Neural progenitor cell (in vitro differentiated cells): ENCODE measurements at regions not wholly inside any gene's neighbourhood (a gene's known extent, or its start where the extent isn't known, plus 50 kb on each side); places are given as distances from the start of the nearest gene placed in this dataset.

ENCODE experiments used
- DNase-seq: peaks from one replicate; pipeline ENCODE4 v3.0.0-alpha.2; 2016; ENCODE audit warnings: low spot score
- H2AFZ ChIP-seq: fragments of 200-600 bp; sonication (generic); replicated peaks from 2 replicates; pipeline ENCODE4 v1.6.1; 2016; ENCODE audit warnings: antibody characterized with exemption
- H3F3A ChIP-seq: fragments of 200-600 bp; sonication (generic); 2 replicates; pipeline ENCODE4 v1.6.1; 2016; ENCODE audit warnings: antibody characterized with exemption, low read depth
- H3K27ac ChIP-seq: fragments of 200-600 bp; sonication (generic); 2 replicates; pipeline ENCODE4 v1.5.1; 2016; ENCODE audit warnings: mild to moderate bottlenecking
- H3K27me3 ChIP-seq: fragments of 200-600 bp; sonication (generic); 2 replicates; pipeline ENCODE4 v1.6.1; 2016; ENCODE audit warnings: mild to moderate bottlenecking, moderate library complexity
- H3K36me3 ChIP-seq: fragments of 200-600 bp; sonication (generic); 2 replicates; pipeline ENCODE4 v1.5.1; 2016
- H3K4me1 ChIP-seq: fragments of 200-600 bp; sonication (generic); 2 replicates; pipeline ENCODE4 v1.6.1; 2016; ENCODE audit warnings: mixed run types
- H3K4me2 ChIP-seq: fragments of 200-600 bp; sonication (generic); 2 replicates; pipeline ENCODE4 v1.6.1; 2016
- H3K4me3 ChIP-seq: fragments of 200-600 bp; sonication (generic); 2 replicates; pipeline ENCODE4 v1.5.1; 2016
- H3K79me2 ChIP-seq: fragments of 200-600 bp; sonication (generic); 2 replicates; pipeline ENCODE4 v1.6.1; 2016; ENCODE audit warnings: low read depth
- H3K9ac ChIP-seq: fragments of 200-600 bp; sonication (generic); 2 replicates; pipeline ENCODE4 v1.6.1; 2016
- H3K9me3 ChIP-seq: fragments of 200-600 bp; sonication (generic); 2 replicates; pipeline ENCODE4 v1.5.1; 2016; ENCODE audit warnings: low read depth
- H4K20me1 ChIP-seq: fragments of 200-600 bp; sonication (generic); 2 replicates; pipeline ENCODE4 v1.6.1; 2016; ENCODE audit warnings: low read depth
- H3K27ac Mint-ChIP-seq: 3 replicates; pipeline ENCODE4 v1.8.0; 2021; ENCODE audit warnings: mixed read lengths
- H3K27me3 Mint-ChIP-seq: 2 replicates; pipeline ENCODE4 v1.8.0; 2022; ENCODE audit warnings: low read depth, mild to moderate bottlenecking, inconsistent platforms, moderate library complexity, mixed read lengths; ENCODE audit not compliant: insufficient read depth
- H3K36me3 Mint-ChIP-seq: 3 replicates; pipeline ENCODE4 v1.8.0; 2021; ENCODE audit warnings: mixed read lengths
- H3K4me1 Mint-ChIP-seq: 3 replicates; pipeline ENCODE4 v1.8.0; 2021; ENCODE audit warnings: mixed read lengths
- H3K4me3 Mint-ChIP-seq: 3 replicates; pipeline ENCODE4 v1.8.0; 2021; ENCODE audit warnings: mild to moderate bottlenecking, moderate library complexity, mixed read lengths
- H3K9me3 Mint-ChIP-seq: 3 replicates; pipeline ENCODE4 v1.8.0; 2020; ENCODE audit warnings: mixed read lengths
- EZH2 ChIP-seq: fragments of 200-600 bp; sonication (generic); IDR thresholded peaks from 2 replicates; pipeline ENCODE4 v1.6.1; 2017; ENCODE audit warnings: antibody characterized with exemption, mild to moderate bottlenecking, moderate library complexity
- EZH2phosphoT487 ChIP-seq: fragments of 200-600 bp; sonication (generic); IDR thresholded peaks from 2 replicates; pipeline ENCODE4 v1.6.1; 2017; ENCODE audit warnings: antibody characterized with exemption
- TF ChIP-seq, protein P1 (sequence below): fragments of 200-600 bp; sonication (generic); IDR thresholded peaks from 2 replicates; pipeline ENCODE4 v1.5.1; 2017; ENCODE audit warnings: antibody characterized with exemption, mild to moderate bottlenecking

DNA sequence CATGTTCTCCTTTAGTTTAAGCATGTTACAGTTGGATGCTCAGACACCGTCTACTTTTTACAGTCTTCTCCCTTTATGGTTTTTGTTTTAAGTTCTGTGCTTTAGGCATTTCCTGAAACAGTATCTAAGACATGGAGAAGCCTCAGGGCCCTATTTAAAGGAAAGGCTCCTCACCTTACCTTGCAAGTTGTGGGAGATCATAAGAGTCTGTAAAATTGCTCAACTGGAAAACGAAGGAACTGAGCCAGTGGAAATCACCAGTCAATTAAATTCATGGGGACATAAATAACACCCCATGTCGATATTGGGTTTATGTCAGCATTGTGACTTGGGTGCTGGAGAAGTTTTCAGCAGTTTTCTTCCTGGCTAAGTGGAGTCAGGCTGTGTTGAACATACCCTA lies 239.2 kb downstream of the KIF4B start:
- peaks cover 9% of the 10 kb centered on the region for H3F3A ChIP-seq
- no peak overlapping the region for H3K27ac ChIP-seq
- H2AFZ ChIP-seq: no peak overlapping the region
- Mint-ChIP-seq H3K36me3 (peaks cover 1% of the 10 kb centered on the region), H3K9me3 (no peaks in the 10 kb centered on the region), H3K4me3 (no peak overlapping the region), H3K4me1 (no peaks in the 10 kb centered on the region), H3K27me3 (no peaks in the 10 kb centered on the region), H3K27ac (no peak overlapping the region)
- no peaks in the 10 kb centered on the region for H3K36me3 ChIP-seq
- H3K27me3 ChIP-seq: no peaks in the 10 kb centered on the region
- H4K20me1 ChIP-seq: no peaks in the 10 kb centered on the region
- no peak overlapping the region for H3K9ac ChIP-seq
- DNase-seq: no peak
- no peak overlapping the region for H3K4me3 ChIP-seq
- H3K79me2 ChIP-seq: no peaks in the 10 kb centered on the region
- TF ChIP-seq EZH2phosphoT487 (no peak), EZH2 (no peak)
- TF ChIP-seq, protein P1, sequence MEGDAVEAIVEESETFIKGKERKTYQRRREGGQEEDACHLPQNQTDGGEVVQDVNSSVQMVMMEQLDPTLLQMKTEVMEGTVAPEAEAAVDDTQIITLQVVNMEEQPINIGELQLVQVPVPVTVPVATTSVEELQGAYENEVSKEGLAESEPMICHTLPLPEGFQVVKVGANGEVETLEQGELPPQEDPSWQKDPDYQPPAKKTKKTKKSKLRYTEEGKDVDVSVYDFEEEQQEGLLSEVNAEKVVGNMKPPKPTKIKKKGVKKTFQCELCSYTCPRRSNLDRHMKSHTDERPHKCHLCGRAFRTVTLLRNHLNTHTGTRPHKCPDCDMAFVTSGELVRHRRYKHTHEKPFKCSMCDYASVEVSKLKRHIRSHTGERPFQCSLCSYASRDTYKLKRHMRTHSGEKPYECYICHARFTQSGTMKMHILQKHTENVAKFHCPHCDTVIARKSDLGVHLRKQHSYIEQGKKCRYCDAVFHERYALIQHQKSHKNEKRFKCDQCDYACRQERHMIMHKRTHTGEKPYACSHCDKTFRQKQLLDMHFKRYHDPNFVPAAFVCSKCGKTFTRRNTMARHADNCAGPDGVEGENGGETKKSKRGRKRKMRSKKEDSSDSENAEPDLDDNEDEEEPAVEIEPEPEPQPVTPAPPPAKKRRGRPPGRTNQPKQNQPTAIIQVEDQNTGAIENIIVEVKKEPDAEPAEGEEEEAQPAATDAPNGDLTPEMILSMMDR: no peak
- H3K4me2 ChIP-seq: no peak overlapping the region
- H3K4me1 ChIP-seq: peaks cover 17% of the 10 kb centered on the region
- no peaks in the 10 kb centered on the region for H3K9me3 ChIP-seq

DNA sequence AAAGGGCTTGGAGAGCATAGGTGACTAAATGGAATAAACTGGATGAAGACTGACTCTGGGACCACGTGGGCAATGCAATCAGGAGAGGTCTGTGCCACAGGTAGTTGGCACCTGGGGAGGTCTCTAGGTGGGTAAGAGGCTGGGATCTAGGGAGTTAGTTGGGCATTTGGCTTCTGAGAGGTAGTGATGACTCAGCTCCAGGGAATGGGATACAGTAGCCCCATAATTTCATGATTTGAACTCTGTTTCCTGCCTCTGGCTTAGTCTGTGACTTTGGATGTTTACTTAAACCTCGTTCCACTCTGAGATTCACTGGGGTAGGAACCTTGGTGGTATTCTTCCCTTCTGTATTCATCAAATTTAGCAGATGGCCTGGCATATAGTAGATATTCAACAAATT lies 240.8 kb downstream of the KIF4B start:
- Histone ChIP-seq H3F3A (peaks cover 9% of the 10 kb centered on the region), H3K4me3 (no peak overlapping the region), H3K9me3 (no peaks in the 10 kb centered on the region), H3K9ac (no peak overlapping the region), H2AFZ (no peak overlapping the region), H3K27ac (no peak overlapping the region), H3K36me3 (no peaks in the 10 kb centered on the region), H4K20me1 (no peaks in the 10 kb centered on the region), H3K4me2 (no peak overlapping the region), H3K79me2 (no peaks in the 10 kb centered on the region), H3K27me3 (no peaks in the 10 kb centered on the region), H3K4me1 (peaks cover 17% of the 10 kb centered on the region)
- TF ChIP-seq EZH2phosphoT487 (no peak), EZH2 (no peak)
- TF ChIP-seq, protein P1: no peak
- Mint-ChIP-seq H3K9me3 (no peaks in the 10 kb centered on the region), H3K27ac (no peak overlapping the region), H3K4me3 (no peak overlapping the region), H3K27me3 (peaks cover 3% of the 10 kb centered on the region), H3K36me3 (peaks cover 1% of the 10 kb centered on the region), H3K4me1 (no peaks in the 10 kb centered on the region)
- no peak for DNase-seq

DNA sequence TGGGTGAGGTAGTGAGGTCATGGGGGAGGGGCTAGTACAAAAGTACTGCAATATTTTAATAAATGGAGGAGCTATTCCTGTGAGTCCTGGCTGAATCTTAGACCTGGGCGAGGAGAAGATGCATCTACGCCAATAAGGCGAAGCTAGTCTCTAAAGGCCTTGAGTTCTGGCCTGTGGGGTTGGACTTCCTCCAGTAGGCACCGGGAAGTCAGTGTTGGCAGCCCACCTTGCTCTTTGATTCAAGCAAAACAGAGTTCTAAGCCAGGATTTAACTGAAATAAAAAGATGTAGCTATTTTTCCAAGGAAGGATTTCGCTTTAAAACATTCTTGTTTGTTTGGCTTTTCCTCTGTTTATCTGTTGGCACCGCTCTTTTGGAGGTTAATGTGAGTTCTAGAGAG lies 244.6 kb downstream of the KIF4B start:
- no peaks in the 10 kb centered on the region for H3K36me3 ChIP-seq
- H3K27ac ChIP-seq: no peak overlapping the region
- TF ChIP-seq, protein P1: no peak
- no peak for TF ChIP-seq EZH2
- no peak for TF ChIP-seq EZH2phosphoT487
- Mint-ChIP-seq H3K36me3 (no peaks in the 10 kb centered on the region), H3K27me3 (peaks cover 3% of the 10 kb centered on the region), H3K4me1 (peaks cover 2% of the 10 kb centered on the region), H3K4me3 (no peak overlapping the region), H3K9me3 (no peaks in the 10 kb centered on the region), H3K27ac (no peak overlapping the region)
- no peak overlapping the region for H3K9ac ChIP-seq
- no peaks in the 10 kb centered on the region for H3K27me3 ChIP-seq
- no peaks in the 10 kb centered on the region for H3K9me3 ChIP-seq
- H3K79me2 ChIP-seq: no peaks in the 10 kb centered on the region
- DNase-seq: no peak
- no peaks in the 10 kb centered on the region for H4K20me1 ChIP-seq
- H3F3A ChIP-seq: no peaks in the 10 kb centered on the region
- H3K4me2 ChIP-seq: no peak overlapping the region
- H2AFZ ChIP-seq: no peak overlapping the region
- H3K4me3 ChIP-seq: no peak overlapping the region
- H3K4me1 ChIP-seq: no peaks in the 10 kb centered on the region
